AG09309 (cell line): ENCODE measurements at regions not wholly inside any gene's neighbourhood (a gene's known extent, or its start where the extent isn't known, plus 50 kb on each side); places are given as distances from the start of the nearest gene placed in this dataset.

Source experiments
- DNase-seq: peaks from one replicate; pipeline ENCODE4 v3.0.0-alpha.2; 2010; ENCODE audit warnings: low read depth
- H3K4me3 ChIP-seq: 2 replicates; pipeline ENCODE4 v1.5.1; 2011; ENCODE audit warnings: mild to moderate bottlenecking, low read depth, low read length, moderate library complexity; ENCODE audit not compliant: control insufficient read depth
- TF ChIP-seq, protein P1 (sequence below): IDR thresholded peaks from 2 replicates; pipeline ENCODE4 v1.5.1; 2011; ENCODE audit warnings: mild to moderate bottlenecking, low read depth, low read length, inconsistent platforms; ENCODE audit not compliant: insufficient read depth, control insufficient read depth; ENCODE audit errors: missing control alignments

DNA sequence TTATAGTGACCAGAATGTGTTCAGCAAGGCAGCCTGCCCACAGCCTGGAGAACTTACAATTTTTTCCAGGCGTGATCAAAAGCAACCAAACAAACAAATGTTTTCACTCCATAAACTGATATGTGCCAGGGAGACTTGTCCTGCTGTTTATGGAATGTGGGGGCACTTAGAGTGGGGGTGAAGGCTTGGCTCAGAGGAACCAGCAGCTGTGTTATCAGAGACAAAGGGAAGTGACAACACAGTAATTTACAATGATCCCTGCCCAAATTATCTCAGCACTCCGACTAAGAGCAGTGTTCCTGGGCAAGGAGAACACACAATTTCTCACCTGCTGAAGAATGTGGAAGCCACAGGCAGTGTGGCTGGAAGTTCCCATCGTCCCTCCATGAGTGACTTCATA, 429.1 kb upstream of the IRX4 start:
- TF ChIP-seq, protein P1, sequence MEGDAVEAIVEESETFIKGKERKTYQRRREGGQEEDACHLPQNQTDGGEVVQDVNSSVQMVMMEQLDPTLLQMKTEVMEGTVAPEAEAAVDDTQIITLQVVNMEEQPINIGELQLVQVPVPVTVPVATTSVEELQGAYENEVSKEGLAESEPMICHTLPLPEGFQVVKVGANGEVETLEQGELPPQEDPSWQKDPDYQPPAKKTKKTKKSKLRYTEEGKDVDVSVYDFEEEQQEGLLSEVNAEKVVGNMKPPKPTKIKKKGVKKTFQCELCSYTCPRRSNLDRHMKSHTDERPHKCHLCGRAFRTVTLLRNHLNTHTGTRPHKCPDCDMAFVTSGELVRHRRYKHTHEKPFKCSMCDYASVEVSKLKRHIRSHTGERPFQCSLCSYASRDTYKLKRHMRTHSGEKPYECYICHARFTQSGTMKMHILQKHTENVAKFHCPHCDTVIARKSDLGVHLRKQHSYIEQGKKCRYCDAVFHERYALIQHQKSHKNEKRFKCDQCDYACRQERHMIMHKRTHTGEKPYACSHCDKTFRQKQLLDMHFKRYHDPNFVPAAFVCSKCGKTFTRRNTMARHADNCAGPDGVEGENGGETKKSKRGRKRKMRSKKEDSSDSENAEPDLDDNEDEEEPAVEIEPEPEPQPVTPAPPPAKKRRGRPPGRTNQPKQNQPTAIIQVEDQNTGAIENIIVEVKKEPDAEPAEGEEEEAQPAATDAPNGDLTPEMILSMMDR = no peak
- H3K4me3 ChIP-seq = no peak overlapping the region
- DNase-seq = no peak

- TF ChIP-seq, protein P1 = no peak
- H3K4me3 ChIP-seq = no peak overlapping the region
- DNase-seq = no peak
Observed at GRCh38 chr5:2310946-2311345, 428.2 kb upstream of the IRX4 start.

DNA sequence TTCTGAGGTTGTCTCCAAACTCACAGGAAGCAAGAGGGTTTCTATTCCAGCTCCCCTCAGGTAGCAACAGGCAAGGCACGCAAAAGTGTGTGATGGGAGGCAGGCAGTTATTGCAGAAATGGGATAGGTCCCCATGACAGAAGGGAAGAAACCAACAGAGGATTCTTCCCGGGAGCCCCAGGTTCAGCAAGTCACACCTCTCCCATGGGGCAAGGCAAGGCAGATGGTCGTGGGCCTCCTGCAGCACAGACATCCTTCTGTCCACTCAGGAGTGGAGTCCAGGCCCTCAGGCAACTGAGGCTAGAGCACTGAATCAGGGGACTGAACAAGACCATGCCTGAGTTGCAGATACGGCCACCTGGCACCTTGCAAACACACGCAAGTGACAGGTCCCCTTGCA, 424.9 kb upstream of the IRX4 start:
- DNase-seq = no peak
- TF ChIP-seq, protein P1 = no peak
- no peak overlapping the region for H3K4me3 ChIP-seq

DNA sequence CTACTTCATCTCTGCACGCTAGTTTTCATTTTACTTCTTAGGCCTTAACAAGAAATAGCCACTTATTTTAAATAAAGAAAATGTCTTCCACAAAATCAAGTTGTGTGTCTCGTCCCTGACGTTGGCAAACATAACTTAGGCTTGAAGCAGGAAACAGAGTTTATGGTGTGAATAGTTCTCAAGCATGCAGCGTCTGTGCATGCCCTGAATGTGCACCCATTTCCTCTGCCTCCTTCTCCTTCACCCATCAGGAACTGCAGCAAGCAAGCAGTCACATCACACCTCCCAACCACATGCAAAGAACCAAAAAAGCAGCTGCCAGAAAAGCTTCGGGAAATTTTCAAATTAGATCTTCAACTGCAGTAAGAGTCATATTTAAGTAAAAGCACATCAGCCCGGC, 424.0 kb upstream of the IRX4 start:
- TF ChIP-seq, protein P1 = no peak
- no peak for DNase-seq
- H3K4me3 ChIP-seq = no peak overlapping the region

DNA sequence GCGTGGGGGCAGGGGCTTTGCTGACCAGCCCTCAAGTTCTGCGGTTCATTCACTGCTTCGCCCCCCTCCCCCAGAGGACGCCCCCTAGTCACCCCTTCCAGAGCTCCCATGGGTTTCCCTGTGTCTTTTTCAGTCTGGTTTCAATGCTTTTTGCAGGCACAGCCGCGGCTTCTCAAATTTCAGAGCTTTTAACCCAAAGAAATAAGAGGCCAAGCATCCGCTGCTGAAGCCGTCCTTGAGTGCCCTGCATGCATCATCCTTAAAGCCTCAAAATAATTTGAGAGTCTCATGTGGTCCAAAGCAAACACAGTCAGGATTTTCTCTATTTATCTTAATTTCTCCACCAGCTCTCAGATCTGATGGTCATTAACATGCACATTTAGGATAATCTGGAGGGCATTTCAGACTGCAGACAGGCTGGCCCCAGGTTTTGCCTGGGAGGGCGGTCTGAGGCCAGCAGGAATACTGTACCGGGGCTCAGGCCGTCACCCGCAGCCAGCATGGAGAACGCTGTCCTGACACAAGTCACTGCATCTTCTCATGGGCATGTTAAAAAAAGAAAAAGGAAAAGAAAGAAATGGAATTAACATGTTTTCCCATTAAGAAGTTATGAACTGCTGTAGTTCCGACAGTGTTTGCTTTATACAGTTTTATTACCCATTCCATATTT, 420.8 kb upstream of the IRX4 start:
- TF ChIP-seq, protein P1 = no peak
- H3K4me3 ChIP-seq = no peak overlapping the region
- no peak for DNase-seq

DNA sequence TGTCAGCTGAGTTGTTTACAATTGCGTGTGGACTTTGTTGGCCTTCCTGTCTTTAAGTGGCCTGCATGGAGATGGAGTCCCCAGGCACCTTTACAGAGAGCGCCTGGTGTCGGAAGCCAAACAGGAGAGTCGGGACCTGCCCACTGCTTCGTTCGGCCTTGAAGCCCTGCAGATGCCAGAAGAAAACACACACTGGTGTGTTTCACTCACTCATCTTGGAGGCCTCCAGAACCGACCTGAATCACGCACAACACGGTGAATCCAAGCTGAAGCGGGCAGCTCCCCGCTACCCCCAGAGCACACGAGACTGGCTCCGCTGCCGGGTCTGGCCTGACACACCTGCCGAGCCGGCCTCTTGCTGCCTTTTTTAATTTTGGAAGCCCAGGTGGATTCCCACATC, 419.4 kb upstream of the IRX4 start:
- DNase-seq = no peak
- TF ChIP-seq, protein P1 = no peak
- H3K4me3 ChIP-seq = no peak overlapping the region
